Cardiac muscle cell (in vitro differentiated cells and primary cell): ENCODE measurements at regions not wholly inside any gene's neighbourhood (a gene's known extent, or its start where the extent isn't known, plus 50 kb on each side); places are given as distances from the start of the nearest gene placed in this dataset.
"Not testable (repeated sequence)": the region's sequence is repeated elsewhere in the genome, so short reads cannot be mapped to it uniquely, and the experiment has no call there.

Experiments
- DNase-seq, 2 donors: peaks; one replicate each; pipeline versions ENCODE4 v3.0.0 to v3.0.0-alpha.2; 2010 to 2017; ENCODE audit warnings: low read depth in 1 of 2, low spot score in 1 of 2
- H3K27ac ChIP-seq: fragments of 200-600 bp; sonication (generic); 2 replicates; pipeline ENCODE4 v1.5.1; 2016
- H3K27me3 ChIP-seq: fragments of 200-600 bp; sonication (generic); 2 replicates; pipeline ENCODE4 v1.6.0; 2016; ENCODE audit warnings: control low read depth
- H3K36me3 ChIP-seq: fragments of 200-600 bp; sonication (generic); 2 replicates; pipeline ENCODE4 v1.5.1; 2016; ENCODE audit warnings: control low read depth
- H3K4me1 ChIP-seq: fragments of 200-600 bp; sonication (generic); 2 replicates; pipeline ENCODE4 v1.8.1; 2017; ENCODE audit warnings: low read depth, mild to moderate bottlenecking, mixed run types
- H3K4me3 ChIP-seq: fragments of 200-600 bp; sonication (generic); 2 replicates; pipeline ENCODE4 v1.5.1; 2016; ENCODE audit warnings: mild to moderate bottlenecking
- H3K9me3 ChIP-seq: fragments of 200-600 bp; sonication (generic); 2 replicates; pipeline ENCODE4 v1.5.1; 2017; ENCODE audit warnings: low read depth, mild to moderate bottlenecking, control low read depth
- TF ChIP-seq, protein P1 (sequence below): IDR thresholded peaks from 2 replicates; pipeline ENCODE4 v1.5.1; 2012; ENCODE audit warnings: low read depth, mild to moderate bottlenecking, low read length

DNA sequence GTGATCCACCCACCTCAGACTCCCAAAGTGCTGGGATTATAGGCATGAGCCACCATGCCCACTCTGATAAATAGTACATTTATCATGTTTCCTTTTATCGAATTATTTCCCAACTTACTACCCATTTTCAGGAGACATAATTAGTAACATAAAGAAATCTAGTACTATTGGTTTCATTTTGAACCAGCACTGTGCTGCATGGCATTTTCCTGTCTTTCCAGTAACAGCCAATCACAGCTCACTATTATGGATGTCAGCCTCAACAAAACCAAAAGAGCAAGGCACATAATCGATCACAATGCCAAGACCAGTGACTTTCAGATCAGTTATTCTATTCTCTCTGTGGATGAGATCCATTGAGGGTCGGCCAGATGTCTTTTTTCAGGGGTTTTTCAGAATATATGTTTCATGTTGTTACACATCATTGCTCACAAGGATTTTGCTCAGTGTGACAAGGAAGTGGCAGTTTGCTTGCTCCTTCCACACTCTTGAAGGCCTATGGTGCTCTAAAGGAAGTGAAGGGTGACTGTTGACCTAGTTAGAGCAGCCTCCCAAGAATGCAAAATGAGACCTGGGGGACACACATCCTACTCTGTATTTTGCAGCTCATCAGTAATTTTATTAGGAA is 233.4 kb downstream of the KCNRG start:
- Histone ChIP-seq H3K9me3 (no peaks in the 10 kb centered on the region), H3K4me3 (no peak overlapping the region), H3K4me1 (no peaks in the 10 kb centered on the region), H3K27ac (no peak overlapping the region), H3K27me3 (no peaks in the 10 kb centered on the region), H3K36me3 (no peaks in the 10 kb centered on the region)
- no peak for DNase-seq
- TF ChIP-seq, protein P1, sequence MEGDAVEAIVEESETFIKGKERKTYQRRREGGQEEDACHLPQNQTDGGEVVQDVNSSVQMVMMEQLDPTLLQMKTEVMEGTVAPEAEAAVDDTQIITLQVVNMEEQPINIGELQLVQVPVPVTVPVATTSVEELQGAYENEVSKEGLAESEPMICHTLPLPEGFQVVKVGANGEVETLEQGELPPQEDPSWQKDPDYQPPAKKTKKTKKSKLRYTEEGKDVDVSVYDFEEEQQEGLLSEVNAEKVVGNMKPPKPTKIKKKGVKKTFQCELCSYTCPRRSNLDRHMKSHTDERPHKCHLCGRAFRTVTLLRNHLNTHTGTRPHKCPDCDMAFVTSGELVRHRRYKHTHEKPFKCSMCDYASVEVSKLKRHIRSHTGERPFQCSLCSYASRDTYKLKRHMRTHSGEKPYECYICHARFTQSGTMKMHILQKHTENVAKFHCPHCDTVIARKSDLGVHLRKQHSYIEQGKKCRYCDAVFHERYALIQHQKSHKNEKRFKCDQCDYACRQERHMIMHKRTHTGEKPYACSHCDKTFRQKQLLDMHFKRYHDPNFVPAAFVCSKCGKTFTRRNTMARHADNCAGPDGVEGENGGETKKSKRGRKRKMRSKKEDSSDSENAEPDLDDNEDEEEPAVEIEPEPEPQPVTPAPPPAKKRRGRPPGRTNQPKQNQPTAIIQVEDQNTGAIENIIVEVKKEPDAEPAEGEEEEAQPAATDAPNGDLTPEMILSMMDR = no peak

DNA sequence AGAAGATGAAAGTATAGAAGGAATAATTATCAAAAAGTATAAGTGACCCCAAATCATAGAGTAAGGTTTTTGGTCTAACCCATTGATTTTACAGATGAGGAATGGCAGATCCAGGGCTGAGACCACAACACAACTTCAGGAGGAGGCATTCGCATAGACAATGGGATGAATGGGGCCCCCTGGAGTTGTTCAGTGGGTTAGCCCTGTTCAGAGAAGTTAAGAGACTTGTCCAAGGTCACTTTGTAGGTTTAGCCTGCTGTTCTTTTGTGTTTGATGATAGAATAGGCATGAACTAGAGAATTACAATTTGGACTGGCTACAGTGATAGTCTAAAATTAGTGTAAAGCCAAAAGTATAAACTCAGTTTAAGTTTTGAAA is 233.9 kb downstream of the KCNRG start:
- no peak for DNase-seq
- H3K4me3 ChIP-seq = no peak overlapping the region
- no peaks in the 10 kb centered on the region for H3K36me3 ChIP-seq
- H3K4me1 ChIP-seq = no peaks in the 10 kb centered on the region
- H3K27me3 ChIP-seq = no peaks in the 10 kb centered on the region
- no peak overlapping the region for H3K27ac ChIP-seq
- TF ChIP-seq, protein P1 = no peak
- H3K9me3 ChIP-seq = no peaks in the 10 kb centered on the region

DNA sequence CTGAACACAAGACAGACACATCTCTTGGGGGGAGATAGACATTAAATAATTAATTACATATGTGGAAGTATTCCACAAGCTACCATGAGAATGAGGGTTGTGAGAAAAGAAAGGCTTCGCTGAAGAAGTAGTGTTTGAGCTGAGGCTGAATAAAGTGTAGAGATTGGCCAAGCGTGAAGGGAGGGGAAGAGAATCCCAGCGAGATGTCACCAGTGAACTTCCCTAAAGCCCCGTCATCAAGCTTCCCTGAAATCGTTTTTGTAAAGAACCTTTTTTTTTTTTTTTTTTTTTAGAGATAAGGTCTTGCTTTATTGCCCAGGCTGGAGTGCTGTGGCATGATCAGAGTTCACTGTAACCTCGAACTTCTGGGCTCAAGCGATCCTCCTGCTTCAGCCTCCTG is 235.2 kb downstream of the KCNRG start:
- no peaks in the 10 kb centered on the region for H3K9me3 ChIP-seq
- no peaks in the 10 kb centered on the region for H3K27me3 ChIP-seq
- TF ChIP-seq, protein P1 = no peak
- no peaks in the 10 kb centered on the region for H3K4me1 ChIP-seq
- no peak overlapping the region for H3K4me3 ChIP-seq
- H3K27ac ChIP-seq = no peak overlapping the region
- H3K36me3 ChIP-seq = no peaks in the 10 kb centered on the region
- no peak for DNase-seq

DNA sequence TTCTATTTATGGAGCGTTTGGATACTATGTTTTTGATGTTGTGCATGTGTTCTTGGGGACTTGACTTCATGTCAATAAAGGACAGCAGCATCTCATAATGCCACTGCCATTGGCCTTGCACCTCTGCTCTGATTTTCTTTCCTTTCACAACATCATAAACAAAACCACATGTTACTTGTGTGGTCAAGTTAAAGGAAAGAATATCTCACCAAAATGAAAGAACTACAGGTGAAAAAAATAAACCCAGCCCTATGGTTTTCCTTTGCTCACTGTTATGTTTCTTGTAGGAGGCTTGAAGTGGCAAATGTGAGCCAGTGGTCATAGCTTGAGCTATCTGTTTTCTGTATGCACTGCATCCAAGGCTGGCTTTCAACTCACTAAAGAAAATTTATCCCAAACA is 240.4 kb downstream of the KCNRG start:
- Histone ChIP-seq H3K9me3 (no peaks in the 10 kb centered on the region), H3K4me1 (no peaks in the 10 kb centered on the region), H3K4me3 (no peak overlapping the region), H3K27ac (no peak overlapping the region), H3K36me3 (no peaks in the 10 kb centered on the region), H3K27me3 (no peaks in the 10 kb centered on the region)
- no peak for DNase-seq
- TF ChIP-seq, protein P1 = no peak

DNA sequence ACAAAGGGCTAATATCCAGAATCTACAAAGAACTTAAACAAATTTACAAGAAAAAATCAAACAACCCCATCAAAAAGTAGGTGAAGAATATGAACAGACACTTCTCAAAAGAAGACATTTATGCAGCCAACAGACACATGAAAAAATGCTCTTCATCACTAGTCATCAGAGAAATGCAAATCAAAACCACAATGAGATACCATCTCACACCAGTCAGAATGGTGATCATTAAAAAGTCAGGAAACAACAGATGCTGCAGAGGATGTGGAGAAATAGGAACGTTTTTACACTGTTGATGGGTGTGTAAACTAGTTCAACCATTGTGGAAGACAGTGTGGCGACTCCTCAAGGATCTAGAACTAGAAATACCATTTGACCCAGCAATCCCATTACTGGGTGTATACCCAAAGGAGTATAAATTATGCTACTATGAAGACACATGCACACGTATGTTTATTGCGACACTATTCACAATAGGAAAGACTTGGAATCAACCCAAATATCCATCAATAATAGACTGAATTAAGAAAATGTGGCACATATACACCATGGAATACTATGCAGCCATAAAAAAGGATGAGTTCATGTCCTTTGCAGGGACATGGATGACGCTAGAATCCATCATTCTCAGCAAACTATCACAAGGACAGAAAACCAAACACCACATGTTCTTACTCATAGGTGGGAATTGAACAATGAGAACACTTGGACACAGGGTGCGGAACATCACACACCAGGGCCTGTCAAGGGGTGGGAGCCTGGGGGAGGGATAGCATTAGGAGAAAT is 241.5 kb downstream of the KCNRG start:
- H3K4me1 ChIP-seq, H3K4me3 ChIP-seq, H3K27me3 ChIP-seq, DNase-seq, H3K36me3 ChIP-seq, H3K9me3 ChIP-seq, H3K27ac ChIP-seq: not testable (repeated sequence)

DNA sequence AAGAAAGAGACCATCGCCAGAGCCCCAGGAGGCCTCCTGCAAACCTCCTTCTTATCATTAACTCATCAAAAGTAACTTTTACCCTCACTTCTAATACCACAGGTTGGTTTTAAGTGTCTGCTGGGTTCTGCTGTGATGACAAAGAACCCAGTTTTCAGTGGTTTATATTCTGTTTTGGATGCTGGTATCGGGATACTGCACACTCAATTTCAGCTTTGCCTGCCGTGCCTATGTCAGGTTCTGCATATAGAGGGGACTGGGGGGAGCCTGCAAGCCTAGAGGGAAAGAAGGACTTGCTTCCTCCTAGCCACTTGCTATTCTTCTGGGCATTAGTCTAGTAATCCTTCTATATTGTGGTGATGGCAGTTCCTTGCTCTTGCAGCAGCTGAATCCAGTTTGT is 242.4 kb downstream of the KCNRG start:
- Histone ChIP-seq H3K36me3 (no peaks in the 10 kb centered on the region), H3K4me1 (no peaks in the 10 kb centered on the region), H3K4me3 (no peak overlapping the region), H3K9me3 (no peaks in the 10 kb centered on the region), H3K27me3 (no peaks in the 10 kb centered on the region), H3K27ac (no peak overlapping the region)
- TF ChIP-seq, protein P1 = no peak
- DNase-seq = no peak
